ENCODE measurements at regions not wholly inside any gene's neighbourhood (a gene's known extent, or its start where the extent isn't known, plus 50 kb on each side); places are given as distances from the start of the nearest gene placed in this dataset.

DNA sequence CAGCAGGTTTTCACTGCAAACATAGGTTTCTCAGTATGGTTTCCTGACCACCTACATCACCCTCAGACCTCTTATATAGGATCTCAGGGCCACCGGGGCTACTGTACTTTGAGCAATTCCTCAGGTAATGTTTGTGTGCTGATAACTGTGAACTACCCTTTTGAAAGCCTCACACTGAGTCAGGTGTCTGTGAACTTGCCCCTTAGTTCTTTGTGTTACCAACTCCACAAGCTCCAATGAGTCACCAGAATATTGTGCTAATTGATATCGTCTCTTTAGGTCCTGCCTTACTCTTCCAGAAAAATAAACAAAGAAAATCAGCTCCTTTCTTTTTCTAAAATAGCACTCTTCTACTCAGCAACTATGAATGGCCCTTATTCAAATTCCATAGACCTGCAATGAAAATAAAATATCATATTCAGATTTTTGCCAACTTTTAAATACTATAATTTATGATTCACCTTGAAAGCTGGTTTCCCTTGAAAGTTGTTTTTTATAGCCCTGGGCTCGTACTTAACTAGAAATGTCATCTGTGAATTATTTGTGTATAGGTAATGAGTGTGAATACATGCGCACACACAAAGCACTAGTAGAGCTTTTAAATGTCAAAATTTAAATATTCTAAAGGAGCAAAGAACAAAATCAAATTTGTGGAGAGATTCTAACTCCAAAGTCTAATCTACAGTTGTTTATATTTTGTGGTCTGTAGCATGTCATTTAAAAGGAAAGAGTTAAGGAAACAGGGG, 88.1 kb upstream of the WARS2 start:
- no peak overlapping the region for H3K4me3 Mint-ChIP-seq
- no peak for DNase-seq
- no peaks in the 10 kb centered on the region for H3K36me3 Mint-ChIP-seq
- Histone ChIP-seq H3K36me3 (replicated peaks in 1 of 2; ENCODE audit: control insufficient read depth in 1 of 2, insufficient read depth in 2 of 2, low read length in 2 of 2) (no peaks in the 10 kb centered on the region), H3K4me2 (replicated peaks; ENCODE audit: extremely low read depth, low read length, poor library complexity, severe bottlenecking) (no peak overlapping the region), H3K79me2 (ENCODE audit: insufficient read depth, low read length) (no peaks in the 10 kb centered on the region), H3K9me3 (replicated peaks in 1 of 2; ENCODE audit: control insufficient read depth in 1 of 2, insufficient read depth in 1 of 2, low read length in 2 of 2) (no peaks in the 10 kb centered on the region), H3K27me3 (ENCODE audit: control insufficient read depth in 2 of 2, insufficient read depth in 2 of 2, low read length in 2 of 2) (no peaks in the 10 kb centered on the region), H2AFZ (ENCODE audit: insufficient read depth, low read depth, low read length, poor library complexity, severe bottlenecking) (no peak overlapping the region), H3K9ac (ENCODE audit: insufficient read depth, low read length, poor library complexity, severe bottlenecking) (no peak overlapping the region), H4K20me1 (ENCODE audit: insufficient read depth, low read length) (no peaks in the 10 kb centered on the region), H3K27ac (ENCODE audit: low read depth in 1 of 2, low read length in 2 of 2) (no peak overlapping the region), H3K4me1 (ENCODE audit: control insufficient read depth in 1 of 2, insufficient read depth in 2 of 2, low read length in 2 of 2) (no peaks in the 10 kb centered on the region), H3K4me3 (replicated peaks in 1 of 3; ENCODE audit: low read depth in 2 of 3, low read length in 3 of 3) (no peak overlapping the region)
- whole genome bisulfite sequencing (ENCODE audit: insufficient coverage) = 100% methylated on average over 1 of the region's 4 CpGs
- peaks cover 0 to 3% (median 0%) of the 10 kb centered on the region in 3 donors for H3K27me3 Mint-ChIP-seq (ENCODE audit: low read depth in 3 of 3)
- no peaks in the 10 kb centered on the region for H3K4me1 Mint-ChIP-seq
- intact Hi-C loops (cut with micrococcal nuclease) = no loop called here
- TF ChIP-seq CTCF (IDR thresholded peaks at IDR 0.05) = no peak
- no peak overlapping the region for H3K27ac Mint-ChIP-seq
- peaks cover 0 to 3% (median 0%) of the 10 kb centered on the region in 7 donors for H3K9me3 Mint-ChIP-seq

GRCh38 chr1:119235120-119235519, 94.7 kb upstream of the WARS2 start:
- Mint-ChIP-seq H3K4me3 (no peak overlapping the region), H3K36me3 (no peaks in the 10 kb centered on the region), H3K4me1 (no peaks in the 10 kb centered on the region), H3K27me3 (ENCODE audit: low read depth in 3 of 3) (peaks cover 0 to 3% (median 0%) of the 10 kb centered on the region in 3 donors), H3K9me3 (peaks cover 0 to 6% (median 0%) of the 10 kb centered on the region in 7 donors), H3K27ac (no peak overlapping the region)
- TF ChIP-seq CTCF (IDR thresholded peaks at IDR 0.05) = no peak
- no peaks in the 10 kb centered on the region for H3K36me3 ChIP-seq (replicated peaks in 1 of 2; ENCODE audit: control insufficient read depth in 1 of 2, insufficient read depth in 2 of 2, low read length in 2 of 2)
- no peak overlapping the region for H2AFZ ChIP-seq (ENCODE audit: insufficient read depth, low read depth, low read length, poor library complexity, severe bottlenecking)
- H3K27me3 ChIP-seq (ENCODE audit: control insufficient read depth in 2 of 2, insufficient read depth in 2 of 2, low read length in 2 of 2) = no peaks in the 10 kb centered on the region
- no peak overlapping the region for H3K4me2 ChIP-seq (replicated peaks; ENCODE audit: extremely low read depth, low read length, poor library complexity, severe bottlenecking)
- H3K27ac ChIP-seq (ENCODE audit: low read depth in 1 of 2, low read length in 2 of 2) = no peak overlapping the region
- intact Hi-C loops (cut with micrococcal nuclease) = no loop called here
- no peaks in the 10 kb centered on the region for H3K79me2 ChIP-seq (ENCODE audit: insufficient read depth, low read length)
- no peaks in the 10 kb centered on the region for H3K9me3 ChIP-seq (replicated peaks in 1 of 2; ENCODE audit: control insufficient read depth in 1 of 2, insufficient read depth in 1 of 2, low read length in 2 of 2)
- no peak overlapping the region for H3K9ac ChIP-seq (ENCODE audit: insufficient read depth, low read length, poor library complexity, severe bottlenecking)
- H3K4me1 ChIP-seq (ENCODE audit: control insufficient read depth in 1 of 2, insufficient read depth in 2 of 2, low read length in 2 of 2) = no peaks in the 10 kb centered on the region
- H3K4me3 ChIP-seq (replicated peaks in 1 of 3; ENCODE audit: low read depth in 2 of 3, low read length in 3 of 3) = no peak overlapping the region
- no peak for DNase-seq
- 100% methylated on average over 1 of the region's 2 CpGs for WGBS (ENCODE audit: insufficient coverage)
- no peaks in the 10 kb centered on the region for H4K20me1 ChIP-seq (ENCODE audit: insufficient read depth, low read length)

All from CD14-positive monocyte (primary cell).